Dedifferentiated amniotic fluid mesenchymal stem cell (primary cell): ENCODE measurements at regions not wholly inside any gene's neighbourhood (a gene's known extent, or its start where the extent isn't known, plus 50 kb on each side); places are given as distances from the start of the nearest gene placed in this dataset.

ENCODE experiments used
- DNase-seq: peaks from one replicate; pipeline ENCODE4 v3.0.0-alpha.2; 2016; ENCODE audit errors: extremely low spot score

DNA sequence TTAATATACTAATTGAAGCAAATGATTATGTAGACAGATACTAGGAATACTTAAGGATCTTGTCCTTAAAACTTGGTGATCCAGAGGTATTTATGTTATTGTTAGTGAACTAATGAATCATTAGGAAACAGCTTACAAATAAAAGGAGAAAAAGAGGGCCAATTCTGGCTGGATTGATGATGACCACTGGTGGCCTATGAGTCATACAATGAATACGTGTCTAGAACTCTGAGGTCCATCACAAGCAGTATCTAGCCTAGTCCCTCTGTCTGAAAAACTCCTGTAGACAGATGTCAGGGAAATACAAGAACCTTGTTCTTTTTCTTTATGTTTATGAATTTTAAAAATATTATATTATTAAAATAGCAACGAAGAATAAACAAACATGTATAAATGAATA, 51.7 kb upstream of the RTL1 start:
- DNase-seq = no peak

DNA sequence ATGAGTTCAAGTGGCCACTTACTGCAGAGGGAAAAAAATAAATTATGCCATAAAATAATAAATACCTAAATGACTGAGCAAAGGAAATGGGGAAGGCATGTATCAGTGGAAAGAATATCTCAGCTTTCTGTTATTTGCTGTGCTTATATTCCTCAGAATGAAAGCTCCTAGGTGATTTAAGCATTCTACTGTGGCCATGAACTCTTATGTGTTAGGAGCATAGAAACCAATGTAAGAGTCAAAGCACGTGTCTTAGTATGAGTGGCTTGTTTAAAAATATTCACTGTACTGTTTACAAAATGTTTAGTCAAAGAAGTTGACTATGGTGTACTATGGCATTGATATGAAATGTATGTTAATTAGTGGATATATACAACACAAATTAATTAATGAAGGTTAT, 59.0 kb upstream of the RTL1 start:
- no peak for DNase-seq

DNA sequence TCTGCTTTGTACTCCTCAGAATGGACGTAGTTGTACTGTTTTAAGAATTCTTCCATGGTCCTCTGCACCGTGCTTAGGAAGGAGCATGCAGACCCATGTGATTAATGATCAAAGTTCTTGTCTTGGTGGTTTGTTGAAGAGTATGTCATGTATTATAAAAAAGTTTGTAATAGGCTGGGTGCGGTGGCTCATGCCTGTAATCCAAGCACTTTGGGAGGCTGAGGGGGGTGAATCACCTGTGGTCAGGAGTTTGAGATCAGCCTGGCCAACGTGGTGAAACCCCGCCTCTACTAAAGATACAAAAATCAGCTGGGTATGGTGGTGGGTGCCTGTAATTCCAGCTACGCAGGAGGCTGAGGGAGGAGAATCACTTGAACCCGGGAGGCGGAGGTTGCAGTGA, 61.8 kb upstream of the RTL1 start:
- no peak for DNase-seq

DNA sequence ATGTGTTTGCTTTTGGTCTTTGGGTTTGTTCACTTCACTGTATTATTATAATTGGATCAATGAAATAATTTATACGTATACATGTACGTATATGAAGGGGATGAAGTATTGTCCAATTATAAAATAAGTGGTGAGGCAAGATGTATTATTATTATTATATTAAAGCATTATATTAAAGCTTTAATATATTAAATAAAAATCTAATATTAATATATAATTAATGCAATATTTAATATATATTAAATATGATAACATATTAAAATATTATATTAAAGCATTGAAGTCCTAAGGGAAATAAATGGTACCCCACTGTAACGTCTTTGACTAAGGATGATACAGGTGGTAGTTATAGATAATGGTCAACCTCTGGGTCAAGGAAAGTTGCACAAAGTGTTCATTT, 63.7 kb upstream of the RTL1 start:
- DNase-seq = no peak

DNA sequence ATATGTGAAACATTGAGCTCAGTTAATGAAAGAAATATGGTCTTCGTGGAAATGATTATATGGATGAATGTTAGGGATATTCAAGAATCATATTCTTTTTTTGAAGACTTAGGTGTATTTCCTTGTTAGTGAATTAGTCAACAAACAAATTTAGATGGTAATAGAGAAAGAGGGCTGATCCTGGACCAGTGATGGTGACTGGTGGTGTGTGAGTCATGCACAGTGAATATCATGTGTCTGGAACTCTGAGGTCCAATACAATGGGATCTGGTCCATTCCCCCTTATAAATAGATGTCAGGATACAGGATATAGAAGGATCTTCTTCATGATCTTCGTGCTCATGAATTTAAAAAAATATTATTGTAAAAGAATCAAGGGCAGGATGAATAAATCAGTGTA, 64.4 kb upstream of the RTL1 start:
- DNase-seq = no peak

DNA sequence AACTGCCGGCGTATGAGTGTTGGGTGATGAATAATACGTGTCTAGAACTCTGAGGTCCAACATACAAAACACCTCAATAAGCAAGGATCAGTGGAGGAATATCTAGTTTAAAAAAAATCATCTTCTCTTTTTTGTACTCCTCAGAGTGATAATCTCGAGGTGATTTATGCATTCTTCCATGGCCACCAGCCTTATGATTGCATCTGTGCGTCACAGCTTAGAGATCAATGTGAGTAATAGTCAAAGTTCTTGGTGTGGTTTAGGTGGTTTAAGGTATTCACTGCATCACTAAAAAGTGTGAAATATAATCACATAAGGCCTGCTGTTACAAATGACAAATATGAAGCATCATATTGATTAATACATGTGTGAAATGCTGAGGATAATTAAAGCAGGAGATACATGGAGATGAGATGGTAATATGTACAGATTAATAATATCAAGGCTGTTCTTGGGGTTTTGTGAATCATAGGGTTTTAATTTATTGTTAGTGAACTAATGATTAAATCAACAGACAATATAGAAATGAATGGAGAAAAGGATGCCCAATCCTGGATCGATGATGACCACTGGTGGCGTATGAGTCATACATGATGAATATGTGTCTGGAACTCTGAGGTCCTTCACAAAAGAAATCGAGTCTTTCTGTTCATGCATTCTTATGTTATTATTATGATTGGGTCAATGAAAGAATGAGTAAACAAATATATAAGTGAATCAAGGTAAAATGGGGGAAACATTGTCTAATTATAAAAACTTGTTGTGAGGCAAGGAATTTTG, 68.8 kb upstream of the RTL1 start:
- DNase-seq = no peak

DNA sequence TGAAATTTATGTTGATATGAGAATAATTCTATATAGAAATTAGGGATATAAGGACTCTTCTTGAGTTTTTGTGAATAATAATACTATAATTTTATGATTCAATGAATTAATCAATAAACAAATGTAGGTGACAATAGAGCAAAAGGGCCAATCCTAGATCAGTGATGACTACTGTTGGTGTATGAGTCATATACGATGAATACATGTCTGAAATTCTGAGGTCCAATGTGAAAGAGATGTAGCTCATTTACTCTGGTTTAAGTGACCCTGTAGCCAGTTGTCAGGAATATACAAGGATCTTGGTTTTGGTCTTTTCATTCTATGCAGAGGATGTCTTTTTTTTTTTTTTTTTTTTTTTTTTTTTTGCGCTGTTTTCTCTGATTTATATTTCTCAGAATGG, 72.1 kb upstream of the RTL1 start:
- no peak for DNase-seq

DNA sequence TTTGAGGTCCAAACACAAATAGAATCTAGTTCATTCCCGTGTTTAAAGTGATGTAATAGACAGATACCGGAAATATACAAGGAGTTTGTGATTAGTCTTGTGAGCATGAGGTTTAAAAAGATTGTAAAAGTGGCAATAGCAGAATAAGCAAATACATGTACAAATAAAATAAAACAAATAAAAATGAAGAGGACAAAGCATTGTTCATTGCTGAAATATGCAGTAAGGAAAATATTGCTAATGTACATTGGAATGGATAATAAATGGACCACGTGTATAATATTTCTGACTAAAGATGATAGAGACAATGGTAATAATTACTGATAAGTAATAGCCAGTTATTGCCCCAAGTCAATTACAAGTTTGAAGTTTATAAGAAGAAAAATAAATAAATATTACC, 75.6 kb upstream of the RTL1 start:
- no peak for DNase-seq

DNA sequence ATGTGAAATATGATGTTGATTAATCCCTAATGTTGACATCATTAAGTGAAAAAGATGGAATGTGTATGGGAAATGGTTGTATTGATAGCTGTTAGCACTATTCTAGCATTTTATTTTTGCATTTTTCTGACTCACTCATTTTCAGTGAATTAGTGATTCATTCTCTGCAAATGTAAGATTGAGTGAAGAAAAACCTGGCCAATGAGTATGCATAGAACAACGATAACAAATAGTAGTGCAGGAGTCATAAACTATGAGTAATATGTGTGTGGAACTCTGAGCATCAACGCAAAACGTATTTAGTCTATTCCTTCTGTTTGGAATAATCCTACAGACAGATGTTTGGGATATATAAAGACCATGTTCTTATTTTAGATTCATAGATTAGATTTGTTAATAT, 76.3 kb upstream of the RTL1 start:
- peak; percentile 27 for DNase-seq

DNA sequence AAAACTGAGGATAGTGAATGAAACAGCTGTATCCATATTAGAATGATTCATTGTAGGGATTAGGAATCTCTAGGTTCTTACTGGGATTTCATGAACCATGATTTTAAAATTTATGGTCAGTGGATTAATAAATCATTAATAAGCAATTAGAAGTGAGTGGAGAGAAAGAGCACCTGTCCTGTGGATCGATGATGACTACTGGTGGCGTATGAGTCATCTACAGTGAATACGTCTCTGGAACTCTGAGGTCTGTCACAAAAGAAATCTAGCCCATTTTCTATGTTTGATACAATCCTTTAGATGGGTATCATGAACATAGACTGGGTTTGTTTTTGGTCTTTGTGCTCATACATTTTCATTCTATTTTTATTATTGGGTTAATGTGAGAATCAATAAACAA, 77.3 kb upstream of the RTL1 start:
- no peak for DNase-seq

DNA sequence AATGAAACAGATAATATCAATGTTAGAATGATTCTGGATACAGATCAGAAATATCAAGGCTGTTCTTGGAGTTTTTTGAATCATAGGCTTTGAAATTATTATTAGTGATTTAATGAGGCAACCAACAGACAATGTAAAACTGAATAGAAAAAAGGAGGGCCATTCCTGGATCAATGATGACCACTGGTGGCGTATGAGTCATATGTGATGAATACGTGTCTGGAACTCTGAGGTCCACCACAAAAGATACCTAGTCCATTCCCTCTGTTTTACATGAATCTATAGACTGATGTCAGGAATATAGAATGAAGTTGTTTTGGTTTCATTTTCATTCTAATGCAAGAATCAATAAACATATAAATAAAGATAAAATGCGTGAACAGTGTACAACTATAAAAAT, 78.3 kb upstream of the RTL1 start:
- no peak for DNase-seq

DNA sequence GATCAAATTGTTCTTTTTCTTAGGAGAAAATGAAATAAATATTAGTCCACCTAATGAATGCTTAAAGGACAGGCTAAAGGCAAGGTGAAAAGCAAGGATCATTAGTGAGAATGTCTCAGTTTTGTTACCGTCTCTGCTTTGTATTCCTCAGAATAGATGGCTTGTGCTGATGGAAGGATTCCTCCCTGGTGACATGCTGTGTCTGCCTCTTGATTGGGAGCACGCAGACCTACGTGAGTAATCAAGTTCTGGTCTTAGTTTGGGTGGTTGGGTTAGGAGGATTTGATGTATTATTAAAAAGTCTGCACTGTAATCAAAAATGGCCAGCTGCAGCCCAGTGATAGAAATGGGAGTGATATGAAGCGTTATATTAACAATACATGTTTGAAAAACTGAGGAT, 78.8 kb upstream of the RTL1 start:
- DNase-seq = no peak

DNA sequence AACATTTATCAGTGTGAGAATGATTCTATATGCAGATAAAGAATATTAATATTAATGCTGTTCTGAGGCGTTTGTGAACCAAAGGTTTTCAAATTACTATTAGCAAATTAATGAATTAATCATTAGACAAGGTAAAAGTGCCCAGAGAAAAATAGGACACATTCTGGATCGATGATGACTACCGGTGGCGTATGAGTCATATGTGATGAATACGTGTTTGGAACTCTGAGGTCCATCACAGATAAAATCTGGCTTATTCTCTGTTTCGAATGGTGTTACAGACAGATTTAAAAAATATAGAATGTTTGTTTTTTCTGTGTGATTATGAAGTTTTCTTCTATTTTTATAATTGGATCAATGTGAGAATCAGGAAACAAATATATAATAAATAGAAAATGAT, 79.2 kb upstream of the RTL1 start:
- DNase-seq = no peak

DNA sequence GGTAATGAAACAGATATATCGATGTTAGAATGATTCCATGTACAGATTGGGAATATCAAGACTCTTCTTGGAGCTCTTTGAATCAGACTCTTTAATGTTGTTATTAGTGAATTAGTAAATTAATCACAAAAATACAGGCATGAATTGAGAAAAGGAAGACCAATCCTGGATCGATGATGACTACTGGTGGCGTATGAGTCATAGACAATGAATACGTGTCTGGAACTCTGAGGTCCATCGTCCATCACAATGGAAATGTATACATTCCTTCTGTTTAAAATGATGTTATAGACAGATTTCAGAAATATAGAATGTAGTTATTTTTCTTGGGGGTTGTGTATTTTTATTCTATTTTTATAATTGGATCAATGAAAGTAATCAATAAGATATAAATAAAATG, 80.2 kb upstream of the RTL1 start:
- DNase-seq = no peak

DNA sequence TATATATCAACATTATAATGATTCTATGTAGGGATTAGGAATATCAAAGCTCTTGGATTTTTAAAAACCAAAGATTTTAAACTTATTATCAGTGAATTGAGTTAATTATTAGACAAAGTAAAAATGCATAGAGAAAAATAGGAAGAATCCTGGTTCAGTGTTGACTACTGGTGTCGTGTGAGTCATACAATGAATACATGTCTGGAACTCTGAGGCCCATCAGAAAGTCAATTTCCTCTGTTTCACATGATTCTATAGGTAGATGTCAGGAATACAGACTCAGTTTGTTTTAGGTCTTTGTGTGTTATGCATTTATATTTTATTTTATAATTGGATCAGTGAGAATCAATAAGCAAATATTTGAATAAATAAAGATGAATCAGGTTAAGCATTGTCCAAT, 84.5 kb upstream of the RTL1 start:
- no peak for DNase-seq

DNA sequence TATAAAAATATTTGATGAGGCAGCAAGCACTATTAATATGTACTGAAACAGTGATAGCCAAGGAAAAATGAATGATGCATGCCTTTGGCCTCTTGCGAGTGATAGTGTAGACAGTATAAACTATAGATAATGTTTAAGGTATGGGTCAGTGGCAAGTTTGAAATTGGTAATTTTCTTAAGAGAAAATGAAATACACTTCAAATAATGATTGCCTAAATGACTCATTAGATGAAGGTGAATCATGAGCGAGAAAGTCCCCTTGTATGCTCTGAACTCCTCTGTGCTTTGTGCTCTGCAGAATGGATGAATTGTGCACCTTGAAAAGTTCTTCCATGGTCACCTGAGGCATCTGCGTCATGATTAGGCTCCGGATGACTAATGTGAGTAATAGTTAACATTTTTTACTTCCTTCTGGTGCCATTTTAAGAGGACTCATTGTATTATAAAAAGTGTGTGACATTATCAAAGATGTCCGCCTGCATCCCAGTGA, 84.9 kb upstream of the RTL1 start:
- no peak for DNase-seq

DNA sequence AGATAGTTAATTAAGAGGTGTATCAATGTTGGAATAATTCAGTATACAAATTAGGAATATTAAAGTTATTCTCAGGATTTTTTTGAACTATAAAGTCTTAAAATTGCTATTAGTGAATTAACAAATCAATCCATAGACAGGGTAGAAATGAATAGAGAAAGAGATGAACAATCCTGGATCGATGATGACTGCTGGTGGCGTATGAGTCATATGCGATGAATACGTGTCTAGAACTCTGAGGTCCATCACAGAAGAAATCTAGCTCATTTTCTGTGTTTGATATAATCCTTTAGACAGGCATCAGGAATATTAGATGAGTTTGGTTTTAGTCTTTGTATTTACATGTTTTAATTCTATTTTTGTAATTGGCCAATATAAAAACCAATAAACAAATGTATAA, 85.4 kb upstream of the RTL1 start:
- DNase-seq = no peak

DNA sequence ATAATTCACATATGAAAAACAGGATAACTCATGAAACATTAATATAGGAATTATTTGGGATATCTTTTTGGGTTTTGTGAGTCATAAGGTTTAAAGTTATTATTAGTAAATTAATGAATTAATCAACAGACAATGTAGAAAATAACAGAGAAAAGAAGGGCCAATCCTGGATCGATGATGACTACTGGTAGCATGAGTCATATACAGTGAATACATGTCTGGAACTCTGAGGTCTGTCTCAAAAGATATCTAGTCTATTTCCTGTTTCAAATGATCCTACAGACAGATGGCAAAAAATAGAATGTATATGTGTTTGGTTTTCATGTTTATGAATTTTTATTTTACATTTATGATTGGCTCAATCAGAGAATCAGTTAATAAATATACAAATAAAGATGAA, 86.4 kb upstream of the RTL1 start:
- no peak for DNase-seq

DNA sequence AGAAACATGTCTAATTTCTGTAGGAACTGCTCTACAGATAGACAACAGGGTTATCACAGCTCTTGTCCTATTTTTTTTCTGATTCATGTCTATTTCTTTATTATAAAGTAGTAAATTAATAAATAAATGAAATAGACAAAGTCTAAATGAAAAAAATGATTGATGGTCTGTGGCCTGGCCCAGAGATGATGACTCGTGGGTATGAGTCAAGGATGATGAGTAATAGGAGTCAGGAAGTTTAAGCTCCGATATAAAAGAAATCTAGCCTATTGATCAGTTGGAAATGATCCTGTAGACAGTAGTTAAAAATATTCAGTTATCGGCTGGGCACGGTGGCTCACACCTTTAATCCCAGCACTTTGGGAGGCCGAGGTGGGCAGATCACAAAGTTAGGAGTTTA, 90.6 kb upstream of the RTL1 start:
- DNase-seq = no peak

DNA sequence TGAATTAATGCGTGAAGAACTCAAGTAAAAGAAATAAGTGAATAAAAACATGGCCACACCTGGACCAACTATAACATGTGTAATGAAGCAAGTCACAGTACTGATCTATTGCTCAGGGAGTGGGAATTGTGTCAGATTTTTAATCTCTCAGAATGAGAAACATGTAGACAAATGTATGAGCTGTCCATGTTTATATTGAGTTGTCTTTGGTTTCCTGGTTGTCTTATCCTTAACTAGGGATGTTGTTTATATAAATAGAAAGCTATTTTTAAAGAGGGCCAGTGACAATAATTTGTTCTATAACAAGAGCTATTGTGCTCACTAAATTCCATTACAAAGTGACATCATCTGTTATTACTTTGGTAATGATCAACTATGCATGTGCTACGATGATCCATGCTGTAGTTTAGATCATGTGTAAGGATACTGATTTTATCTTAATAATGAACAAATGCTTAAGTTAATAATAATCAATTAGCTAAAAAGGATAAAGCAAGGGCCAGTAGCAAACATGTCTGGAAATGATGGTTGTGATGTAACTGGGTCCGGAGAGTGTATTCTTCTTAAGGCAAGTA, 91.3 kb upstream of the RTL1 start:
- no peak for DNase-seq

DNA sequence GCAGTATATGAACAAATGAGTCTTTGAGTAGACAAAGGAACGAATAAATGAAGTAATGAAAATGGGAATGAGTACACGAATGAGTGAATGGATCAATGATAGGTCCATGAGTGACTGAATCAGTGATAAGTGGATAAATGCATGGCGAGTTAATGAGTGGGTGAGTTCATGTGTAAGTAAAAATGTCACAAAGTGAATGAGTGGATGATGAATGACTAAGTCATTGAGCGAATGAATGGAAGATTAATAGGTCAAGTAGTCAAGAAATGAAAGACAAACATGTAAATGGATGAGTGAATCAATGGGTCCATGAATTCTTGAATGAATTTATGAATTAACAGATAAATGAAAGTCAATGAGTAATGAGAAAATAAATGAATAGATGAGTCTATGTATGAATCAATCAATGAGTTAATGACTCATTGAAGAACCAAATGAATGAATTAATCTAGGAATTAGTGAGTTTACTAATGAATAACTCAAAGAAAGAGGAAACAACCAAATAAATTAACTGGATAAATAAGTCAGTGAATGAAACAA, 97.3 kb upstream of the RTL1 start:
- DNase-seq = no peak

DNA sequence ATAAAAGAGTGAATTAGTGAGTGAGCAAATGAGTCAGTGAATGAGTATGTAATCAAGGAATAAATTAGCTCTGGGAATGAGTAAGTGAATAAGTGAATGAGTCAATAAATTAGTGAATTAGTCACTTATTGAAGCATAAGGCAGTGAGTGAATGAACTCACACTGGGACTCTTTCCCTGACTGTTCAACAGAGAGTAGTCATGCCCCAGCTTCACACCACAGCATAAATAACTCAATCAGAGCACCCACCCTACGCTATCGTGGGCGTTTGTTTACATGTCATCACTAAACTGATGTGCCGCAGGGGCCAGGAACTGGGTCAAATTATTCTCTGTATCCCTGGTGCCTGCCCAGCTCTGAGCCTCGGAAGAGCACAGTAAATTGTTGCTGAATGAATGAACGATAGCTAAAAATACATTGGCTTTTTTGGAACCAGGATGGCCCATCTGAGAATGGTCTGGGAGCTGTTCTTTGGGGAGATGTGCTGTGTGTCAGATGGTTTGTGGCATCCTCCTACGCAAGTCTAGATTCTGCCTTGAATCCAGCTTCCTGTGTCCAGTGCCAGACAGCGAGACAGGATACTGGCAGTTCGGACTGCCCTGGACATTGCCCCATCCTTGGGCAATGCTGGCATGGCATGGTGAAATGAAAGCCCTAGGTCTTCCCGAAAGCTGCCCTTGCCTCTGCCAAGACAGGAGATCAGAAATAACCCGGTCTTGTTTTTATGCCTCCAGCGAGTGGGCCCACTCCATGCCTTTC, 98.0 kb upstream of the RTL1 start:
- DNase-seq = no peak

DNA sequence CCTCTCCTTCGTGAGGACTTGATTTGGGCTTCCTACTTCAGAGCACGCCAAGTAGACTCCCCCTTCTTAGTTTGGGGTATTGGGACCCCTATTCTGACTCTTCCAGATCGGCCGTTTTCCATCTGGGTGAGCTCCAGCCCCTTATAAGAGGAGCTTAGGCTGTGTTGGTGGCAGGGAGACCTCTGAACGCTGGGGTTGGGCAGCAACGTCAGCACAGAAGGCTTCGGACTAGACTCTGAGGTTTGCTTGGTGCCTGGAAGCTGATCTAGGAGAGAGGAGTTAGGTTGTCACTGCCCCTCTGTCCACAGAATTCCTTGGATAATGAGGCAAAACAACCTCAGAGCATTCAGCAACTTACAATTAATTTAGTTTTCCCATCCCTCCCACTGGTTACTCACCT, 99.2 kb upstream of the RTL1 start:
- no peak for DNase-seq
